IgD-negative memory B cell (primary cell): ENCODE measurements at regions not wholly inside any gene's neighbourhood (a gene's known extent, or its start where the extent isn't known, plus 50 kb on each side); places are given as distances from the start of the nearest gene placed in this dataset.
"Not testable (repeated sequence)": the region's sequence is repeated elsewhere in the genome, so short reads cannot be mapped to it uniquely, and the experiment has no call there.

Source experiments
- H3K27ac Mint-ChIP-seq, 3 donors: one replicate each; pipeline ENCODE4 v1.8.0; 2020 to 2022; ENCODE audit warnings: mild to moderate bottlenecking in 3 of 3, mixed read lengths in 3 of 3, moderate library complexity in 1 of 3
- H3K27me3 Mint-ChIP-seq: one replicate; pipeline ENCODE4 v1.8.0; 2021; ENCODE audit warnings: mixed read lengths
- H3K36me3 Mint-ChIP-seq: one replicate; pipeline ENCODE4 v1.8.0; 2020; ENCODE audit warnings: mild to moderate bottlenecking, mixed read lengths
- H3K4me1 Mint-ChIP-seq, 3 donors: one replicate each; pipeline ENCODE4 v1.8.0; 2020 to 2022; ENCODE audit warnings: mixed read lengths in 3 of 3, mild to moderate bottlenecking in 1 of 3
- H3K4me3 Mint-ChIP-seq, 4 donors: one replicate each; pipeline ENCODE4 v1.8.0; 2020 to 2022; ENCODE audit warnings: mild to moderate bottlenecking in 4 of 4, mixed read lengths in 4 of 4, moderate library complexity in 3 of 4
- H3K9me3 Mint-ChIP-seq, 3 donors: one replicate each; pipeline ENCODE4 v1.8.0; 2020 to 2021; ENCODE audit warnings: mixed read lengths in 3 of 3, mild to moderate bottlenecking in 1 of 3

GRCh38 chr13:65771704-65772313, 1458.3 kb downstream of the PCDH9 start:
- H3K9me3 Mint-ChIP-seq, result peaks cover 8 to 31% (median 23%) of the 10 kb centered on the region in 3 donors
- not testable (repeated sequence) for H3K27ac Mint-ChIP-seq, H3K27me3 Mint-ChIP-seq, H3K36me3 Mint-ChIP-seq, H3K4me3 Mint-ChIP-seq, H3K4me1 Mint-ChIP-seq

GRCh38 chr13:65768545-65768944, 1461.6 kb downstream of the PCDH9 start:
- H3K27ac Mint-ChIP-seq, result peak overlapping the region in 1 of 3 donors; percentile 13
- H3K4me1 Mint-ChIP-seq, result no peaks in the 10 kb centered on the region
- H3K27me3 Mint-ChIP-seq, result no peaks in the 10 kb centered on the region
- H3K36me3 Mint-ChIP-seq, result no peaks in the 10 kb centered on the region
- peaks cover 8 to 24% (median 19%) of the 10 kb centered on the region in 3 donors for H3K9me3 Mint-ChIP-seq
- H3K4me3 Mint-ChIP-seq, result no peak overlapping the region

GRCh38 chr13:65763811-65764210, 1466.3 kb downstream of the PCDH9 start:
- no peaks in the 10 kb centered on the region for H3K27me3 Mint-ChIP-seq
- no peak overlapping the region for H3K4me3 Mint-ChIP-seq
- no peak overlapping the region for H3K27ac Mint-ChIP-seq
- H3K4me1 Mint-ChIP-seq, result no peaks in the 10 kb centered on the region
- H3K9me3 Mint-ChIP-seq, result peaks cover 0 to 7% (median 3%) of the 10 kb centered on the region in 3 donors
- H3K36me3 Mint-ChIP-seq, result no peaks in the 10 kb centered on the region

DNA sequence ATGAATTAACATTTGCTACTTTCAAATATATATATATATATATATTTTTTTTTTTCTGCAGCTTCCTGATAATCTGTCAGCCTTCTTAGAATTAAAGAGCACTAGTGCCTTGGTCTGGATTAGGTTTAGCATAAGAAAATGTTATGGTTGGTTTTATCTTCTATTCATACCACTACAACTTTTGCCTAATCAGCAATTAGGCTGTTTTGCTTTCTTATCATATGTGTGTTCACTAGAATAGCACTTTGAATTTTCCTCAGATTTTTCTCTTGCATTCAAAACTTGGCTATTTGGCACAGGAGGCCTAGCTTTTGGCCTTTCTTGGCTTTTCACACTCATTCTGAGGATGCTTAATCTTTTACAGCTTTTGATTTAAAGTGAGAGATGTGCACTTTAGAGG, 1468.1 kb downstream of the PCDH9 start:
- Mint-ChIP-seq H3K36me3 (no peaks in the 10 kb centered on the region), H3K4me1 (no peaks in the 10 kb centered on the region), H3K4me3 (no peak overlapping the region), H3K27me3 (no peaks in the 10 kb centered on the region), H3K9me3 (peaks cover 0 to 9% (median 3%) of the 10 kb centered on the region in 3 donors), H3K27ac (peak overlapping the region in 1 of 3 donors; percentile 46)

DNA sequence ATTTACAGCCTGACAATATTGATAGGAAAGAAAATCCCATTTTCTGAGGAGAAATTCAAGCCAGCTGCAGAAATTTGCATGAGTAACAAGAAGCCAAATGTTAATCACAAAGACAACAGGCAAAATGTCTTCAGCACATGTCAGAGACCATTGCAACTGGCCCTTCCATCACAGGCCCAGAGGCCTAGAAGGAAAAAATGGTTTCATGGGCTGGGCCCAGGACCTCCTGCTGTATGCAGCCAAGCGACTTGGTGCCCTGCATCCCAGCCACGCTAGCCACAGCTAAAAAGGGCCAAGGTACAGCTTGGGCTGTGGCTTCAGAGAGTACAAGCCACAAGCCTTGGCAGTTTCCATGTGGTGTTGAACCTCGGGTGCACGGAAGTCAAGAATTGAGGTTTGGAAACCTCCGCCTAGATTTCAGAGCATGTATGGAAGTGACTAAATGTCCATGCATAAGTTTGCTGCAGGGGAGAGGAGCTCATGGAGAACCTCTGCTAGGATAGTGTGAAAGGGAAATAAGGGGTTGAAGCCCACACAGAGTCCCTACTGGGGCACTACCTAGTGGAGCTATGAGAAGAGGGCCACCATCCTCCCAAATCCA, 1474.0 kb downstream of the PCDH9 start:
- peaks cover 3 to 20% (median 4%) of the 10 kb centered on the region in 3 donors for H3K9me3 Mint-ChIP-seq
- H3K4me1 Mint-ChIP-seq, result no peaks in the 10 kb centered on the region
- no peak overlapping the region for H3K27ac Mint-ChIP-seq
- H3K4me3 Mint-ChIP-seq, result no peak overlapping the region
- peaks cover 1% of the 10 kb centered on the region for H3K36me3 Mint-ChIP-seq
- H3K27me3 Mint-ChIP-seq, result no peaks in the 10 kb centered on the region

DNA sequence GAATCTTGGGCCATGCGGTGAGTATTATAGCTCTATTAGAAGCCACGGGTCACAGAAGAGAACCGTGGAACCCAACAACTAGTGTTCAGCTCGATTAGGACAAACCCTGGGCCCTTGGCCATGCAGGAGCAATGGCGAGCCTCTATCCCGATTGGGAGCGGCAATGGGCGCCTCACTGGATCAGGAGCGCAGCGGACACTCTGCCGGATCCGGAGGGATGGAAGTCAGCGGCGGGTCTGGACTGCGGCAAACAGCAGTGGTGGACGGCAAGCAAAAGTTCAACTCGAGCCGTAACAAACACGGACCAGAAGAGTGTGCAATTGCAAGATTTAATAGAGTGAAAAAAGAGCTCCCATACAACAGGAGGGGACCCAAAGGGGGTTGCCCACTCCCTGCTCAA, 1481.9 kb downstream of the PCDH9 start:
- H3K27ac Mint-ChIP-seq, result no peak overlapping the region
- no peaks in the 10 kb centered on the region for H3K27me3 Mint-ChIP-seq
- no peaks in the 10 kb centered on the region for H3K9me3 Mint-ChIP-seq
- no peaks in the 10 kb centered on the region for H3K4me1 Mint-ChIP-seq
- no peak overlapping the region for H3K4me3 Mint-ChIP-seq
- H3K36me3 Mint-ChIP-seq, result no peaks in the 10 kb centered on the region

- H3K27me3 Mint-ChIP-seq, result no peaks in the 10 kb centered on the region
- H3K27ac Mint-ChIP-seq, result no peak overlapping the region
- no peaks in the 10 kb centered on the region for H3K4me1 Mint-ChIP-seq
- H3K36me3 Mint-ChIP-seq, result no peaks in the 10 kb centered on the region
- no peaks in the 10 kb centered on the region for H3K9me3 Mint-ChIP-seq
- no peak overlapping the region for H3K4me3 Mint-ChIP-seq
Observed at GRCh38 chr13:65746406-65746921, 1483.7 kb downstream of the PCDH9 start.

GRCh38 chr13:65744836-65745235, 1485.3 kb downstream of the PCDH9 start:
- Mint-ChIP-seq H3K4me3 (no peak overlapping the region), H3K27ac (no peak overlapping the region), H3K4me1 (no peaks in the 10 kb centered on the region), H3K36me3 (no peaks in the 10 kb centered on the region), H3K9me3 (no peaks in the 10 kb centered on the region), H3K27me3 (no peaks in the 10 kb centered on the region)

DNA sequence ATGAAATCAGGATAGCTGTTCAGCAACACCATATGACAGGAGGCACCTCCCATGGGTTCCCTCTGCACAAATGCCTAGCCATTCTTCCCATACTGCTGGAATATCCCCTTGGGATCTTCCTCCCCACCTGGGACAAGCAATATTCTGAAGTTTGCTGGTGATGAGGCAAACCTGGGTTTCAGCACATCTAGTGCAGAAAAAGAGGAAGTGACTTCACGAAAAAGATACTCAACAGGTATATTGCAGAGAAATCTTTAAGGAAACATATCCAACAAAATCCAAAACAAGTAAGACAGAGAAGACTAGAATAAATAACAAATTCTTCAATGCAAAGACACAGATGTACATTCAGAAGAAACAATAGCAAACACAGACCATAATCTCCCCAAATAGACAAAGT, 1497.0 kb downstream of the PCDH9 start:
- peaks cover 0 to 9% (median 4%) of the 10 kb centered on the region in 3 donors for H3K9me3 Mint-ChIP-seq
- peaks cover 0 to 2% (median 0%) of the 10 kb centered on the region in 3 donors for H3K4me1 Mint-ChIP-seq
- H3K36me3 Mint-ChIP-seq, result no peaks in the 10 kb centered on the region
- no peak overlapping the region for H3K4me3 Mint-ChIP-seq
- no peak overlapping the region for H3K27ac Mint-ChIP-seq
- H3K27me3 Mint-ChIP-seq, result no peaks in the 10 kb centered on the region

- Mint-ChIP-seq H3K27ac (no peak overlapping the region), H3K27me3 (no peaks in the 10 kb centered on the region), H3K4me3 (no peak overlapping the region), H3K36me3 (no peaks in the 10 kb centered on the region), H3K9me3 (peaks cover 0 to 5% (median 0%) of the 10 kb centered on the region in 3 donors), H3K4me1 (no peaks in the 10 kb centered on the region)
Observed at GRCh38 chr13:65727070-65727469, 1503.1 kb downstream of the PCDH9 start.

- Mint-ChIP-seq H3K4me1 (no peaks in the 10 kb centered on the region), H3K27ac (no peak overlapping the region), H3K9me3 (peaks cover 0 to 5% (median 0%) of the 10 kb centered on the region in 3 donors), H3K4me3 (no peak overlapping the region), H3K27me3 (no peaks in the 10 kb centered on the region), H3K36me3 (no peaks in the 10 kb centered on the region)
Observed at GRCh38 chr13:65725006-65725405, 1505.1 kb downstream of the PCDH9 start.

DNA sequence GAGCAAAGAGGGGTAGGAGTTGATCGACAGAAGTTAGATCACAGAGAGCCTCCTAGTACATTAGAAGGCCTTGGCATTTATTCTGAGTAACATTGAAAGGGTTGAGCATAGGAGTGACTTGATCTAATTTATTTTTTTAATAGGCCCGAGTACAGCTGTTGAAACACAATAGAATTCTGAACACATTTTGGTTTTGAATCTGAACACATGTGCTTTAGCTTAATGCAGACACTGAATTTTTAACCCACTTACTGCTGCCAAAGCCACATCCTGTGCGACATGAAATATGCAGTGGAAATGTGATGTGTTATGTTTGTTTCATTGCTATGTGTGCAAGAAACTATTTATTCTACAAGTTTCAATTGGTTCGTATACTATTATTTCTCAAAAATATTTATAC, 1505.9 kb downstream of the PCDH9 start:
- H3K27me3 Mint-ChIP-seq, result no peaks in the 10 kb centered on the region
- H3K4me1 Mint-ChIP-seq, result no peaks in the 10 kb centered on the region
- no peak overlapping the region for H3K4me3 Mint-ChIP-seq
- no peak overlapping the region for H3K27ac Mint-ChIP-seq
- peaks cover 0 to 5% (median 0%) of the 10 kb centered on the region in 3 donors for H3K9me3 Mint-ChIP-seq
- no peaks in the 10 kb centered on the region for H3K36me3 Mint-ChIP-seq

GRCh38 chr13:65722506-65722905, 1507.6 kb downstream of the PCDH9 start:
- H3K27me3 Mint-ChIP-seq, result no peaks in the 10 kb centered on the region
- H3K4me3 Mint-ChIP-seq, result no peak overlapping the region
- no peaks in the 10 kb centered on the region for H3K4me1 Mint-ChIP-seq
- H3K9me3 Mint-ChIP-seq, result peaks cover 0 to 5% (median 3%) of the 10 kb centered on the region in 3 donors
- H3K36me3 Mint-ChIP-seq, result no peaks in the 10 kb centered on the region
- no peak overlapping the region for H3K27ac Mint-ChIP-seq

DNA sequence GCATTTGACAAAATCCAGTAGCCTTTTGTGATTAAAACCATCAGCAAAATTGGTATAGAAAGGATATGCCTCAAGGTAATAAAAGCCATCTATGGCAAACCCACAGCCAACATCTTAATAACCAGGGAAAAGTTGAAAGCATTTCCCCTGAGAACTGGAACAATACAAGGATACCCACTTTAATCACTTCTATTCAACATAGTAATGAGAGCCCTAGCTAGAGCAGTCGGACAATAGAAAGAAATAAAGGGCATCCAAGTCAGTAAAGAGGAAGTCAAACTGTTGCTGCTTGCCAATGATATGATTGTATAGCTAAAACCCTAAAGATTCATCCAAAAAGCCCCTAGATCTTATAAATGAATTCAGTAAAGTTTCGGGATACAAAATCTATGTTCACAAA, 1510.3 kb downstream of the PCDH9 start:
- H3K4me1 Mint-ChIP-seq, result no peaks in the 10 kb centered on the region
- no peak overlapping the region for H3K4me3 Mint-ChIP-seq
- H3K27me3 Mint-ChIP-seq, result no peaks in the 10 kb centered on the region
- H3K27ac Mint-ChIP-seq, result no peak overlapping the region
- H3K9me3 Mint-ChIP-seq, result peaks cover 0 to 5% (median 5%) of the 10 kb centered on the region in 3 donors
- no peaks in the 10 kb centered on the region for H3K36me3 Mint-ChIP-seq

GRCh38 chr13:65710514-65710913, 1519.6 kb downstream of the PCDH9 start:
- no peak overlapping the region for H3K4me3 Mint-ChIP-seq
- H3K27me3 Mint-ChIP-seq, result no peaks in the 10 kb centered on the region
- peaks cover 0 to 4% (median 3%) of the 10 kb centered on the region in 3 donors for H3K9me3 Mint-ChIP-seq
- no peak overlapping the region for H3K27ac Mint-ChIP-seq
- no peaks in the 10 kb centered on the region for H3K36me3 Mint-ChIP-seq
- no peaks in the 10 kb centered on the region for H3K4me1 Mint-ChIP-seq

DNA sequence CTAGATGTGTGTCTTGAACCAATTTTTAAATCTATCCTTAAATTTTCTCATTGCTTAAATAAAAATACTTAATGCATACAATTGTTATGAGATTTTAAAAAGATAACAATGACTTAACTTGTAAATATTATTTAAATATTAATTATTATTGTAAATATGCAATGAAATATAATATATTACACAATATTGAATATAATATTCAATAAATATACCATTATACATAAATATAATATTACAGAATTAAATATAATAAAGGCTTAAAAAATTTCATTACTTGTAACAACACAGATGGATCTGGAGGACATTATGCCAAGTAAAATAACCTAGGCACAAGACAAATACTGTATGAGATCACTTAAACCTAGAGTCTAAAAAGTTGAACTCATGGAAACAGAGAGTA, 1532.3 kb downstream of the PCDH9 start:
- H3K9me3 Mint-ChIP-seq, result peaks cover 0 to 9% (median 2%) of the 10 kb centered on the region in 3 donors
- H3K4me3 Mint-ChIP-seq, result no peak overlapping the region
- no peaks in the 10 kb centered on the region for H3K27me3 Mint-ChIP-seq
- no peak overlapping the region for H3K27ac Mint-ChIP-seq
- H3K36me3 Mint-ChIP-seq, result no peaks in the 10 kb centered on the region
- no peaks in the 10 kb centered on the region for H3K4me1 Mint-ChIP-seq
